Left ventricle myocardium superior (tissue), 1 donor: ENCODE measurements at regions not wholly inside any gene's neighbourhood (a gene's known extent, or its start where the extent isn't known, plus 50 kb on each side); places are given as distances from the start of the nearest gene placed in this dataset.

Experiments used
- ATAC-seq: fragments of 200-7000 bp; cut with Tn5 transposase; one replicate; pipeline ENCODE4 v1.9.1; 2020; ENCODE audit warnings: mild to moderate bottlenecking, moderate library complexity
- DNase-seq: peaks from one replicate; pipeline ENCODE4 v3.0.0-alpha.2; 2020
- intact Hi-C: fragments of 100-400 bp; cut with micrococcal nuclease; formaldehyde crosslinking; loops from one replicate; pipeline ENCODE4 v1.11.0; 2022
- donor health status: DM: no; HTN: yes; CAD: no; lungs with severe emphysema.

DNA sequence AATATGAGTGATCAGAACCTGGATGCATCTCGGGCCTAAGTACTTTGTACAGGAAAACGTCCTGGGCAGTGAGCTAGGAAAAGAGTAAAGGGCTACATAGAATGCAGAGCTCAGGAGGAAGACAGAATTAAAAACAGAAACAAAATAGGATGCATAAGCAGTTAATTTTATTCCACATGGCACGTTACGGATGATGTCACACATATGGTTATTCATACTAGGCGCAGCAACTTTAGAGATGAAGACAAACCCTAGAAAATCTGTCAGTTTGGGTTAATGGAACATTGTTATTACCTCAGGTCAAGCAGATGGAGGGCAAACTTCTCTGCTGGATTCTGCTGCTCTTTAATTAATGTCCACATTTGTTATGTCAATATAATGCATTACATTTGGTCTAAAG, 445.4 kb downstream of the ANXA1 start:
- intact Hi-C loops = no loop called here
- ATAC-seq = no peak
- DNase-seq = no peak

DNA sequence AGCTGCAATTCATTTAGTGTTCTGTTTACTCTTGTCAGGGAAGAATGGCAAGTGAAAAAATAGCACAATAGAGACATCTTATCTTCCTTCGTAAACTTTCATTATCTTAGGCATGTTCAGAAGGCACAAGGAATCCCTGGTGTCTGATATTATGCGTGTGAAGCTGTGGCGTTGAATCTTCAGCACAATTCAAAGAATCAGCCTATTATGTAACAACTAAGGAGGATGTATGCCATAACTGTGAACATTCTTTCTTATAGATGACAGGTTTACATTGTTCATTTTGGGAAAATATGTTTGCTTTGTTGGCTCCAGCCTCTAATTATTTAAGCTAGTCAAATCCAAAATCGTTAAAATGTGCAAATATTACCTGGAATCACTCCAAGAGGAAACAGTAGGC, 446.1 kb downstream of the ANXA1 start:
- intact Hi-C loops = no loop called here
- no peak for ATAC-seq
- no peak for DNase-seq

DNA sequence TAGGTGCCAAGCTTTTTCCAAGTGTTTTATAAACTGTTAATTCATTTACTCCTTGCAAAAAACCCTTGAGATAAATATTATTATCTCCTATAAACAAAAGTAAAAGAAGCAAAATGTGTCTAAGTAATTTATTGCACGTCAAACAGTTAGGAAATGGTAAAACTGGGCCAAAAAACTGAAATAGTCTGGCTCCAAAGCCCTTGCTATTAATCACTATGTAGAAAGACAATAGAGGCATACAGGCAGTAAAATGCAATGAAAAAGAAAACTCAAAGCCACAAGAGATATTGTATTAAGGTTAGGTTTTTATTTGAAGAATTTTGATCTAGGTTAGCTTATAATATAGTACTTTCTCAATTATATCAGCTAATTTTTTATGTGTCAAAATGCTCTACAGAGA, 457.7 kb downstream of the ANXA1 start:
- no peak for ATAC-seq
- no peak for DNase-seq
- intact Hi-C loops = no loop called here

DNA sequence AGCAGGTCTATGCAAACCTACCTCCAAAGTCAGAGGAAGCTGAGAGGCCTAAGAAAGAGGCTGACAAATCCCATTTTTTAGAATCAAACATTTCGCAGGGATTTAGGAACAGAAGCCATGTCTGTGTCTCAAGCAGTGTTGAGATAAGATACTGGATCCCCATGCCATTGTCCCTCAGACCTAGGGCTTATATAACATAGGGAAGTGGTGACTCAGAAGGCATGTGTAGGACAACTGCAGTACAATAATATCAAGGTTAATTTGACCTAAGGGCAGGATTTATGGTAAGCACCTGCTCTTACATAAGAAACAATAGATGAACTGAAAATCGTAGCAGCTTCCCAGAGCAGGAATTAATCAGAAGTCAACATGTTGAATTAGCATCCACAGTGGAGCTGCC, 459.4 kb downstream of the ANXA1 start:
- DNase-seq (no peak), ATAC-seq (no peak)
- intact Hi-C loops = no loop called here

DNA sequence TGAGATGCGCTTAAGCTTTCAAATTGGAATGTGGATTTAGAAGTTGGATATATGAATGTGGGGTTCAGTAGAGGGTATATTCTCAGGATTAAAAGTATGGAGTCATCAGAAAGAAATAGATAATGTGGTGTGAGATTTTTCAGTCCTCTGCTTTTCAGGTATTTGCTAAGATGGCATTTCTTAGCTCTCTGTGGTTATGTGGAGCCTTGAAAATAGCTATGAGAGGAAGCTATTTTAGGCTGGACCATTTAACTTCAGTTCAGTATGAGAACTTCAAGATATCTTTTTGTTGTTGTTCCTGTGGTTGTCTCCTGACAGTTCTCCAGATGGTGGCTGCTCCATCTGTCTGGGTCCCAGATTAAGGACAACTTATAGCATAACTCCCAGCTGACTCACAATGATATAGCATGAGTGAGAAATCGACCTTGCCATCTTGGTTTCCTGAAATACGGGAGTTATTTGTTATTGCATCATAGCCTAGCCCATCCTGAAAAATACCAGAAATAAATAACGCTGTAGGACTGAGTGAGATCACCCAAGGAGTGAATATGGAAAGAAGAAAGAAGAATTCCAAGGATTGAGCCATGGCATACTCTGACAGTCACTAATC, 461.5 kb downstream of the ANXA1 start:
- ATAC-seq (no peak), DNase-seq (no peak)
- intact Hi-C loops = no loop called here

DNA sequence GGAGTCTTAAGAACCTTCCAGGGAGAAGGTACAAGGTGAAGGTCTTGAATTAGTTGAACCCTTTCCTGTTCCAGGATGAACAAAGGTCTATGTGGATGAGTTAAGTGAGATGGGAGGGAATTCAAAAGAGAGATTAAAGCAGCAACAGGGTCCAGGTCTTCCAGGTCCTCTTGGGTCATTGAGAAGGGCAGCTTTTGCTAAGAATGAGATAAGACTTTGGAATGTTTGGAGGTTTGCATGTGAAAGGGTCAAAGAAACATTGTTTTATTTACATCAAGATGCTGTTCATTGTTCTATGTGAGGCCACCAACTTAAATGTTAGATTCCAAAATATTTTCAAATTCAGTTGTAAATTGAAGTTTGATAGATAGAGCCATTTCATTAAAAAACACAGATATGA, 463.9 kb downstream of the ANXA1 start:
- no peak for ATAC-seq
- no peak for DNase-seq
- intact Hi-C loops = no loop called here

DNA sequence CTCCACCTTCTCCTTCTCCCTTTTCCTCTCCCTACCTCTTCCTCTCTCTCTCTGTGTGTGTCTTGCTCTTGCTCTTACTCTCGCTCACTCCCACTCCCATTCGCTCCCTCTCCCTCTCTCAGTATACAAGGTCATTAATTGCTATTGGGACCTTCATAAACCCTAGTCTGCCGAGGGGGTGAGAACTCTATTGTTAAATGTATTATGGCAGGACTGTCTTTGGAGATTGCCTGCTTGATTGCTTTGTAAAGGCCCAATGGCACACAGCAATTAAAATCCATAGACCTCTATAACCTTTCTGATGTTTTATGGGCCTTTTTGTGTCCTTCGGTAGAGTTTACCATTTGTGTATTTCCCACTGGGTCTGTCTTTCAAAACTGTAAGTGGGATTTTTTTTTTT, 465.9 kb downstream of the ANXA1 start:
- DNase-seq (no peak), ATAC-seq (no peak)
- intact Hi-C loops = no loop called here

DNA sequence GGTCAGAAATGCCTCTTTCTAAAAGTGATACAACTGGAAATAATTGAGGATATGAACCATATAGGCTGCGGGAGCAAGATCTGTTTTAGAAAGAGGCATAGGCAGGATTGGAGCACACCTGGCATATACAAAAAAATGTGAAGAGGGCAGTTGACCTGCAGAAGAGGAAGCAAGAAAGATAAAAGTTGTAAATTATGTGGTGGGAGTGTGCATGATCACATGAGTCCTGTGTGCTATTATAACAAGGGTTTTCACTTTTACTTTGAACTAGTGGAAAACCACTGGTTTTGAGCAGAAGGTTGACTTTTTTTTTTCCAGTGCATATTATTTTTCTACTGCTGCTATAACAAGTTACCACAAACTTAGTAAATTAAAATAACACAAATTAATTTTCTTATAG, 489.3 kb downstream of the ANXA1 start:
- ATAC-seq = no peak
- no peak for DNase-seq
- intact Hi-C loops = no loop called here

DNA sequence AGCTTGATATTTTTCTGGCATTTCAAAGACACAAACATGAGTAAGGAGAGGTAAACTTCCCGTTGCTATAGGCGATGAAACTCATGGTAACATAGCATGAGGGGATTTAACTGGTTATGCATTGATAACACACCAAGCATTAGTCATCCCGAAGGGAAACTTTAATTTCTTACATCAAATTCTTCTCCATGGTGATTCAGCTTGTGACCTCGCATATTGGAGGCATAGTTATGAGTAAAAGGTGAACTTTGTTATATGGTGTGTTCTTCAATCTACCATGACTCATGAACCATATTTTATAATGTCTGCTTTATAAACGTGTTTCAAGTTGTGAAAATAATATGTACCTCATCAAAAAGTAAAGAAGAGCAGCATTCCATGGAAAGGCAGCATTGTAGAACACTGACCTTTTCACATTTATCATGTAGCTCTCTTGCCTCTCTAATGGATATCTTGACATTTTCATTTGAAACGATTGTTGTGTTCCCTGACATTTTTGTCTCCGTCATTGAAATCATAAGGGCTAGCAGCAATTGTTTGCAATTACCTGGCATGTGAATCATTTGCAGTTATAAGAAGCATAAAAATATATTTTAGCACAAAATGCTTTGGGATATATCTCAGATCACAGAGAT, 491.8 kb downstream of the ANXA1 start:
- no peak for DNase-seq
- no peak for ATAC-seq
- intact Hi-C loops = no loop called here

DNA sequence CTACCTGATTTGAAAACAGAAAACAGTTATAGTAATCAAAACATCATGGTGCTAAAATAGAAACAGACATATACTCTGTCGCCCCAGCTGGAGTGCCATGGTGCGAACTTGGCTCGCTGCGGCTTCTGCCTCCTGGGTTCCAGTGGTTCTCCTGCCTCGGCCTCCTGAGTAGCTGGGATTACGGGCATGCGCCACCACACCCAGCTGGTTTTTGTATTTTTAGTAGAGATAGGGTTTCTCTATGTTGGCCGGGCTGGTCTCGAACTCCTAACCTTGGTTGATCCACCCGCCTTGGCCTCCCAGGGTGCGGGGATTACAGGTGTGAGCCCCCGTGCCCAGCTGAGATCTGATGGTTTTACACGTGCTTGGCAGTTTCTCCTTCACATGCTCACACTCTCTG, 495.9 kb downstream of the ANXA1 start:
- intact Hi-C loops = no loop called here
- ATAC-seq (no peak), DNase-seq (no peak)

DNA sequence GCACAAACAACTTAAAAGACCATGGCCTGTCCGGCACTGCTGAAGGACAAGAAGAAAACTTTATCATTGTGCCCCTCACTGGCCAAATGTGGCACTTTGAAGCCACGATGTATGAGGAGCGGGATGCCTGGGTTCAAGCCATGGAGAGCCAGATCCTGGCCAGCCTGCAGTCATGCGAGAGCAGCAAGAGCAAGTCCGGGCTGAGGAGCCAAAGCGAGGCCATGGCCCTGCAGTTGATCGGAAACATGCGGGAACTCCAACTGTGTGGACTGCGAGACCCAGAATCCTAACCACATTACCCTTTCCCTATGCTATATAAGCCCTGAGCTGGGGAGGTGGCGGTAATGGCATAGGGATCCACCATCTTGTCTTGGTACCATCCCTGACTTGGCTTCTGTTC, 497.9 kb downstream of the ANXA1 start:
- intact Hi-C loops = no loop called here
- DNase-seq = no peak
- no peak for ATAC-seq

DNA sequence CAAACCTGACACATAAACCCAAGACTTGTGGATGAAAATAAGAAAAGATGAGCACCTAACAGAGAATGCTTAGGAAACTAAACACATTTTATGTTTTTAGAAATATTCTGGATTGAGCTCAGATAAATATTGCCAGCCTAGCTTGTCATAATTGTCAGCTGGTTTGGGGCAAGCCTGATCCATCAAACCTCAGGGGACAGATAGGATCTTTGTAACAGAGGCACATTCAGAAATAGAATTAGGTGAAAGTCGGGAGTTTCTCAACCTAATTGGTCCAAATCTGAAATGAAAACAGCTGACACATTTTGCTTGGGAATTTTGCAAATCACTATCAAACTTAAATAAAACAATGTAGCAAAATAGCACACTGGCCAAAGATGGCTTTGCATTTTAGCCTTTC, 503.7 kb downstream of the ANXA1 start:
- DNase-seq = no peak
- intact Hi-C loops = no loop called here
- ATAC-seq = no peak

DNA sequence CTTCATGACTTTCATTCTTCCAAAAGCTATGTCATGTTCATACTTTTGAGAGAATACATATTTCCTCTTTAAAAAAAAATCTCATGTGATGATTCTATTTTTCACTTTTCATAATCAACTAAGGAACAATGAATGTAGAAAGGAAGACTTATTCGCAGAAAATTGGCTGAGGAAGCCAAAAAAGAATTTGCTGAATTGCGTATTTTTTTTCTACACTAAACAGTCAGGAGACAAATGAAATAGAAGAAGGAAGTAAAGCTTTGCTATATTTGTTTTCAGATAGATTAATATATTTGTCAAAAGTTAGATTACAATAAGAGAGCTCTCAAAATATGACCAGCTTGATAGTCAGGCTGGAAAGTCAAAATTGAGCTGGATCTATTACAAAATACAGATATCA, 504.2 kb downstream of the ANXA1 start:
- DNase-seq (no peak), ATAC-seq (no peak)
- intact Hi-C loops = no loop called here

DNA sequence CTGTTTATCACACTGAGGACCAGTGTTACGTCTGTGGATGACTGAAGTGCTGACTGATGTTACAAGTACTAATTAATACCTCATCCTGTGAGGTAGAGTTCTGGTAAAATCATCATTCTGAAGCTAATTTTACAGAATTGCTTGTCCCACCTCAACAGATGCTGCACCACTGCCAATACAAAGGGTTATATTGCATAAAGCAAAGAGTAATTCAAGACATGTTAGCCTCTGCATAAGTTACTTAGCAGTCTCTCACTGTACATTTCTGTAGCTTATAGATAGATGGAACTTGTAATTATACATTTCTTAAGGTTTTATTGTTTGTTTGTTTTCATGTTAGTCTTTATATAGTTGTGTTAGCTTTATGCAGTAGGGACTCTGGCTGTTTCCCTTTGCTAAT, 513.6 kb downstream of the ANXA1 start:
- no peak for ATAC-seq
- intact Hi-C loops = no loop called here
- no peak for DNase-seq

DNA sequence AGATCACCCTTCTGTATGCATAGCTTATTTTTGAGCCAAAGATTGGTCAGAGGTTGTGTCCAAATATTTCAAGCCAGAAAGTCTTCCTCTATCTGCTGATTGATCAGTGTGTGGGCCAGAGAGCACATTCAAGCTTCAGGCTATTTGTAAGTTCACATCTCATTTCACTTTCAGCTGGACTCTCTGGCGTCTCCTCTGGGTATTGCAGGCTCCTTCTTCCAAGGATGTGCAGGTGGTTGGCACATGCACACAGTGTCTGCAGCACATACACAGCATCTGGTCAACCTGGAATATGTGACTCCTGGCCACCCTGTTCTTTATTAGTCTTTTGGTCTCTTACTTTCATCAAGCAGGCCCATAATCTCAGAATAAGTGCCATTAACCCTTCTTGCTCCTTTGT, 516.1 kb downstream of the ANXA1 start:
- no peak for DNase-seq
- intact Hi-C loops = no loop called here
- no peak for ATAC-seq

DNA sequence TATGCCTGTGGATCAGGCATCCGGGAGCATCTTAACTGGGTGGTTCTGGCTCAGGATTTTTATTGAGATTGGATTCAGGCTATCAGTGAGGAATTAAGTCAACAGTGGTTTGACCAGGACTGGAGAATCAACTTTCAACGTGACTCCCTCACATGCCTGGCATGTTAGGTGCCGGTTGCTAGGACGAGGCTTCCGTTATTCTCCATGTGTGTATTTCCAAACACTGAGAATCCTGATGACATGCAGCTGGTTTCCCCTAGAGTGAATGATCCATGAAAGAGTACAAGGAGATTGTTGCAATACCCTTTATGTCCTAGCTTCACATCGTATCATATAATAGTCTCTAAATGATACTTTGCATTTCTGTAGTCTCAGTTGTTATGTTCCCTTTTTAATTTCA, 529.2 kb downstream of the ANXA1 start:
- no peak for DNase-seq
- intact Hi-C loops = no loop called here
- no peak for ATAC-seq

DNA sequence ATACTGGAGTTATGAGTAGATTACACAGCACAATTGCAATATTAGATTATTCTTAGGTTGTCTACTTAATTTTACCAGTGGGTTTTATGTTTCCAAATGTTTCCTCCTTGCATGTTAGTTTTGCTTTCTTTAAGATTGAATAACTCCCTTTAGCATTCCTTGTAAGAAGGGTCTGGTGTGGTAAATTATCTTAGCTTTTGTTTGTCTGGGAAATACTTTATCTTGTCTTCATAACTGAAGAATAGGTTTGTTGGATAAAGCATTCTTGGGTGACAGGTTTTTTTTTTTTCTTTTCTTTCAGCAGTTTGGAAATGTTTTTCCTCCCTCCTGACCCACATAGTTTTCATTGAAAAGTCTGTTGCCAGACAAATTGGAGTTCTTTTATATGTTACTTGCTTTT, 531.1 kb downstream of the ANXA1 start:
- DNase-seq (no peak), ATAC-seq (no peak)
- intact Hi-C loops = no loop called here

DNA sequence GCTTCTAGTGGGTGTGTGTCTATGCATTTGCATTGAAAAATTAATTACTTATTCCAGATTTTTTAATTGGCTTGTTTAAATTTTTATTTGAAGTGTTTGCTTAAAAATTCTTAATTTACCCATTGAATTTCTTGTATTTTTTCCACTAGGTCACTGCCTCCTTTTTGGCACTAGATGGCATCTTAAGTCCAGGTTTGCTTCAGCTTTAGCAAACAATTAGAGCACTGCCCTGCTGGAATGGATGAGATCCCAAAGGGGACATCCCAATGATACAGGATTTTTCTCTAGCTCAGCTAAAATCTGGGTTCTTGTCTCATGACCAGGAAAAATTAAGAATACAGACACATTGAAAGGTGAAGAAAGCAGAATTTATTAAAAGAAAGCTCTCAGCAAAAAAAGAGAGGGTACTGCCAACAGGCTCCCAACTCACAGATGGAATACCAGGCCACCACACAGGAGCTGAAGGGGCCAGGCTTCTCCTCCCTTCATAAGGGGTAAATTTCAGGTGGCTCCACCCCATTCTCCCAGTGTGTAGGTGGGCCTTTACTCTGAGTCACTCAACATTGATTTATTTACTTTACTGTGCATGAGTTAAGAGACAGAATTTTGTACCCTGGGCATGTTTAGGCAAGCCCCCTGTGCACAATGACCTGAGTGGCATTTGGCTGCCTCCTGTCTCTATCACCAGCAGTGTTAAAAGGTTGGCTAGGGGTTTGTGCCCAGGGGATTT, 532.4 kb downstream of the ANXA1 start:
- ATAC-seq (no peak), DNase-seq (no peak)
- intact Hi-C loops = no loop called here

DNA sequence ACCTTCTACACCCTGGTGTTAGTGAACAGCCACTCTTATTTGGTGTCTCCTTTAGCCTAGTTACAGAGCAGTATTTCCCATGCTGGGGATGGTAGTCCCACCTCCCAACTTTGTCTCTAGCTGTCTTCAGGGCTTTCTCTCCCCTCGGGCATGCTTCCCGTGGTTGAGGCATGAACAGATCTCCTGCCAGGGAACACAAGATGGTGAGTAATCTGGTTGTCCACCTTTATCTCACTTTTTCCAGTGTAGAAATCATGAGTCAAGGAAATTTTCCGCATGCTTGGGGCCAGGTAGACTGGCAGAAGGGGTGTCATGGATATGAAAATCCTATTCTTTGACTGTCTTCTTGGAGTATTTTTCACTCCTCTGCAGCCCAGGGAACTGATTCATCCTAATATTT, 532.9 kb downstream of the ANXA1 start:
- intact Hi-C loops = no loop called here
- no peak for ATAC-seq
- no peak for DNase-seq

DNA sequence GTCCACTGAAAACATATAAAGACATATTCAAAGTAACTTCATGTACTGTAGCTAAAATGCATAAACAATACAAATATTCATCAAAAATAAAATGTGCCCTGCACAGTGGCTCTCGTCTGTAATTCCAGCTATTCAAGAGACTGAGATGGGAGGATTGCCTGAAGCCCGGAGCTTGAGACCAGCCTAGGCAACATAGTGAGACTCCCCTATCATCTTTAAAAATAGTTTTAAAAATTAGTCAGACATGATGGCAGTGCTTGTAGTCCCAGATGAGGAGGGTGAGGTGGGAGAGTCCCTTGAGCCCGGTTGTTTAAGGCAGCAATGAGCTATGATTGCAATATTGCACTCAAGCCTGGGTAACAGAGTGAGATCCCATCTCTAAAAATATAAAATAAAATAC, 534.1 kb downstream of the ANXA1 start:
- intact Hi-C loops = no loop called here
- no peak for DNase-seq
- ATAC-seq = no peak
